IPS-NIHi7 (cell line): ENCODE measurements at regions not wholly inside any gene's neighbourhood (a gene's known extent, or its start where the extent isn't known, plus 50 kb on each side); places are given as distances from the start of the nearest gene placed in this dataset.

Experiments
- DNase-seq: peaks from one replicate; pipeline ENCODE4 v3.0.0; 2012; ENCODE audit warnings: mixed read lengths; ENCODE audit errors: extremely low spot score

GRCh38 chr4:130165381-130165780 is 1069.4 kb downstream of the C4orf33 start:
- DNase-seq = no peak

- no peak for DNase-seq
Observed at GRCh38 chr4:130172156-130172555, 1076.2 kb downstream of the C4orf33 start.

- no peak for DNase-seq
Observed at GRCh38 chr4:130178106-130178505, 1082.2 kb downstream of the C4orf33 start.

- no peak for DNase-seq
Observed at GRCh38 chr4:130183096-130183495, 1087.1 kb downstream of the C4orf33 start.

GRCh38 chr4:130183766-130184165 is 1087.8 kb downstream of the C4orf33 start:
- no peak for DNase-seq

- DNase-seq = no peak
Observed at GRCh38 chr4:130185123-130185522, 1089.2 kb downstream of the C4orf33 start.

GRCh38 chr4:130186931-130187330 is 1091.0 kb downstream of the C4orf33 start:
- no peak for DNase-seq

GRCh38 chr4:130187587-130187986 is 1091.6 kb downstream of the C4orf33 start:
- no peak for DNase-seq

GRCh38 chr4:130192787-130193186 is 1096.8 kb downstream of the C4orf33 start:
- DNase-seq = no peak

- DNase-seq = no peak
Observed at GRCh38 chr4:130197946-130198345, 1102.0 kb downstream of the C4orf33 start.

- DNase-seq = no peak
Observed at GRCh38 chr4:130203571-130203970, 1107.6 kb downstream of the C4orf33 start.

- DNase-seq = no peak
Observed at GRCh38 chr4:130210864-130211263, 1114.9 kb downstream of the C4orf33 start.

GRCh38 chr4:130214268-130214667 is 1118.3 kb downstream of the C4orf33 start:
- no peak for DNase-seq

GRCh38 chr4:130233377-130234047 is 1137.6 kb downstream of the C4orf33 start:
- no peak for DNase-seq

GRCh38 chr4:130238121-130238520 is 1142.2 kb downstream of the C4orf33 start:
- no peak for DNase-seq

- peak; percentile 19 for DNase-seq
Observed at GRCh38 chr4:130249002-130249401, 1153.0 kb downstream of the C4orf33 start.

- DNase-seq = no peak
Observed at GRCh38 chr4:130257271-130257670, 1161.3 kb downstream of the C4orf33 start.

- no peak for DNase-seq
Observed at GRCh38 chr4:130266814-130267213, 1170.9 kb downstream of the C4orf33 start.

GRCh38 chr4:130288576-130288975 is 1192.6 kb downstream of the C4orf33 start:
- no peak for DNase-seq

GRCh38 chr4:130293692-130294091 is 1197.7 kb downstream of the C4orf33 start:
- no peak for DNase-seq

- DNase-seq = no peak
Observed at GRCh38 chr4:130296448-130296847, 1200.5 kb downstream of the C4orf33 start.

- peak; percentile 31 for DNase-seq
Observed at GRCh38 chr4:130306566-130306965, 1210.6 kb downstream of the C4orf33 start.

- DNase-seq = no peak
Observed at GRCh38 chr4:130309221-130309620, 1213.3 kb downstream of the C4orf33 start.

- no peak for DNase-seq
Observed at GRCh38 chr4:130322439-130322838, 1226.5 kb downstream of the C4orf33 start.
